ENCODE measurements at regions not wholly inside any gene's neighbourhood (a gene's known extent, or its start where the extent isn't known, plus 50 kb on each side); places are given as distances from the start of the nearest gene placed in this dataset.

- TF ChIP-seq CTCF (IDR thresholded peaks at IDR 0.05) (no peak), ZFX (IDR thresholded peaks at IDR 0.05; ENCODE audit: borderline replicate concordance) (no peak)
These were observed 117.0 kb downstream of the WT1 start for GRCh38 chr11:32318071-32319055.

All from 22Rv1 (cell line).